ENCODE measurements at regions not wholly inside any gene's neighbourhood (a gene's known extent, or its start where the extent isn't known, plus 50 kb on each side); places are given as distances from the start of the nearest gene placed in this dataset.

DNA sequence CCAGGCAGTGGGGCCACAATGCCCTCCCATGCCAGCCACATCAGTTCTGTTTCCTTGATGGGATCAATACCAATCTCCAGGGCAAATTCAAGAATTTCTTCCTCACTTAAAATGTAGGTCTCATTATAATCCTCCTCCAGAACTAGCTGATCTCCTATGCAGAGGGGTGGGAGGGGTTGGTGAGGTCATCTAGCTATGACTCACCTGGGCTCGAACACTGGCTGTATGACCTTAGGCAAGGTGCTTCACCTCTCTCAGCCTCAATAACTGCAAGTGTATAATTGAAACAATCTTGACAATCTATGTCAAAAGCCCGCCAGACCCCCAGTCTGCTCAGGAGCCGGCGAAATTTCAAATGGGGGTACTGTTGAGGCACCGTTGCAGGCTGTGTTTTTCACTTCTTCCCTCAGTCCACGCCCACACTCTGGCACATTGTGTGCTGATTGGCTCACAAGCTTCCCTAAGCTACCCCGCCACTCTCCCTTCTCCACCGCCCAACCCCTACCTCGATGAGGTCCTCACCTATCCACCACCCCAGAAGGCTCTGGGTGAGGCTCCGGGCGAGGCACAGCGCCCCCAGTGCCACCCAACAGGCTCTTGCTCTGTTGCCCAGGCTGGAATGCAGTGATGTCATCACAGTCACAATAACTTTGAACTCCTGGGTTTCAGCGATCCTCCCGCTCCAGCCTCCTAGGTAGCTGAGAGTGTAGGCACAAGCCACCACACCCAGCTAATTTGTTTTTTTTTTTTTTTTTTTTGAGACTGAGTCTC is 70.5 kb downstream of the ZNF22 start:
- TF ChIP-seq, protein P1, sequence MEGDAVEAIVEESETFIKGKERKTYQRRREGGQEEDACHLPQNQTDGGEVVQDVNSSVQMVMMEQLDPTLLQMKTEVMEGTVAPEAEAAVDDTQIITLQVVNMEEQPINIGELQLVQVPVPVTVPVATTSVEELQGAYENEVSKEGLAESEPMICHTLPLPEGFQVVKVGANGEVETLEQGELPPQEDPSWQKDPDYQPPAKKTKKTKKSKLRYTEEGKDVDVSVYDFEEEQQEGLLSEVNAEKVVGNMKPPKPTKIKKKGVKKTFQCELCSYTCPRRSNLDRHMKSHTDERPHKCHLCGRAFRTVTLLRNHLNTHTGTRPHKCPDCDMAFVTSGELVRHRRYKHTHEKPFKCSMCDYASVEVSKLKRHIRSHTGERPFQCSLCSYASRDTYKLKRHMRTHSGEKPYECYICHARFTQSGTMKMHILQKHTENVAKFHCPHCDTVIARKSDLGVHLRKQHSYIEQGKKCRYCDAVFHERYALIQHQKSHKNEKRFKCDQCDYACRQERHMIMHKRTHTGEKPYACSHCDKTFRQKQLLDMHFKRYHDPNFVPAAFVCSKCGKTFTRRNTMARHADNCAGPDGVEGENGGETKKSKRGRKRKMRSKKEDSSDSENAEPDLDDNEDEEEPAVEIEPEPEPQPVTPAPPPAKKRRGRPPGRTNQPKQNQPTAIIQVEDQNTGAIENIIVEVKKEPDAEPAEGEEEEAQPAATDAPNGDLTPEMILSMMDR (IDR thresholded peaks at IDR 0.05; ENCODE audit: borderline replicate concordance, control extremely low read depth, extremely low read depth, insufficient read depth, missing control alignments), result no peak
- in situ Hi-C loops (cut with MboI; ENCODE audit: low sequenced_read_pairs, unreplicated experiment), result no loop called here
- DNase-seq (ENCODE audit: low spot score), result no peak

DNA sequence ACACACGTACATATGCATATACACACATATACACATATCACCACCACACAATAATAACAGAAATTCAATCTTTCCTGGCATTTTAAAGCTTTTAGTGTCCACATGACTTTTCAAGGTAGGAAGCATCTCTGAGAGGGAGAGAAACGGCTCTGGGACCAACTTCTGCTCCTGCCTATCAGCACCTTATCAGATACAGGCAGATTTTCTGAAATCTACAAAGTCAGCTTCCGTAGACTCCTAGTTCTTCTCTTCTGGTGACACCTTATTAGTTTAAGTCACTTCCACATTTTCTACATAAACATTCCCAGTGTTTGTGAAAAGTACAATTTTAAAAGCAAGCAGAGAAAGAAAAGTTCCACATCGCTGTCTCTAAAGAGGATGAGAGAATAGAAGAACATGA is 74.5 kb downstream of the ZNF22 start:
- no peak for DNase-seq (ENCODE audit: low spot score)
- TF ChIP-seq, protein P1 (IDR thresholded peaks at IDR 0.05; ENCODE audit: borderline replicate concordance, control extremely low read depth, extremely low read depth, insufficient read depth, missing control alignments), result no peak
- in situ Hi-C loops (cut with MboI; ENCODE audit: low sequenced_read_pairs, unreplicated experiment), result no loop called here

DNA sequence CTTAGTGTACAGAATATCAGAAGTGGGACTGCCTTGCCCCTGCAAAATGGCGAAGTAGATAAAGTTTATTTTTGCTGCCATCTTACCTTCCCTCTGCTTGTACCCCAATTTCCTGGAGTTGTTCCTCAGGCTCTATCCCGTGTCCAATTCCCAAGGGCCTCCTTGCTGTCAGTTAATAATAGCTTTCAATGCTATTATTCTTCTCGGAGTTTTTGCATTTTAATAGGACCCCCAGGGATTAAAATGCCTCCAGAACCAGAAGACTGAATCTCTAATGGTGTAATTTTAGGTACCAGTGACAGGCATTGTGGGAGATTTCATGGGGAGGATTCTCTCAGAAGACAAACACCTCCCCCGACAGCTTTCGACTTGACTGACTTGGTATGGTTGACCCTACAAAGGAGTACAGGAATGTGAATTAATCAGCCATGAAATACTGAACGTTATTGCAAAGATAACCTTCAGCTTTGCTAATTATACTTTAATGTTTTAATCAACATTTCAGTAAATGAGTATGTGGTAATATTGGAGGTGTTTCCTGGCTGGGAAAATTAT is 75.2 kb downstream of the ZNF22 start:
- in situ Hi-C loops (cut with MboI; ENCODE audit: low sequenced_read_pairs, unreplicated experiment), result no loop called here

DNA sequence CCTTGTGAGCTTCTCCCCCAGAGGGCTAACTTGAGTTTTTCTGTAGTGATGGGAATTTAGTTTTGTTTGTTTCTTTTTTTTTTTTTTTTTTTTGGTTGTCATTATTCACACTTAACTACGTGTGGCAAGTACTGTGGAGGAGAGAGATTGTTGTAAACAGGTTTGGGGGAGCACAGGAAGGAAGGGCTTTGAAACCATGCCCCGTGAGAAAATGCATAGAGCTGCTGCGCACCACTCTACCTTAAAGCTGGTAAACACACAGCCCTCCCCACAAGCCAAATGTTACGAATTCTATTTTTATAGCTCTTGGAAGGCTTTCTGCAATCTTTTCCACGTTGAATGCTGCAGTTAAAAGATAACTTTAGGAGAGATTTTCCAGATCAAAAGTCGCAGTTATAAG is 76.2 kb downstream of the ZNF22 start:
- in situ Hi-C loops (cut with MboI; ENCODE audit: low sequenced_read_pairs, unreplicated experiment), result no loop called here
- no peak for DNase-seq (ENCODE audit: low spot score)
- TF ChIP-seq, protein P1 (IDR thresholded peaks at IDR 0.05; ENCODE audit: borderline replicate concordance, control extremely low read depth, extremely low read depth, insufficient read depth, missing control alignments), result no peak

More for the DNA sequence above, 75.2 kb downstream of the ZNF22 start:
- DNase-seq (ENCODE audit: low spot score), result no peak
- TF ChIP-seq, protein P1 (IDR thresholded peaks at IDR 0.05; ENCODE audit: borderline replicate concordance, control extremely low read depth, extremely low read depth, insufficient read depth, missing control alignments), result no peak

DNA sequence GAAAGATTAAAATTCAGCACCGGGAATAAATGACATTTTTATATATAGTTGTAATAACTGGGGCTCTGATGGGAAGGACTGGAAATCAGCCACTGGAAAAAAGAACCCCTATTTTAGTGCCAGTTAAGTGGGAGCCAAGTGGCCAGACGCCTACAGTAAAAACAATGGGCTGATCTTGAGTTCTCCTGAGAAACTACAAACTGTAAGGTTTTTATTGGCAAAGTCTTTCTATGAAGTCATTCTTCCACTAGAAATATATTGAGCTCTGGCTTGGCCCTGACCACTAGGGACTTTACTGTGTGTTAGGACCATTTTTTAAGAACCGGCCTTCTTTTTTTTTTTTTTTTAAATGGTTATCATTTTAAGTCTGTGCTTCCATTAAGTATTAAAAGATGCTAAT is 79.6 kb downstream of the ZNF22 start:
- in situ Hi-C loops (cut with MboI; ENCODE audit: low sequenced_read_pairs, unreplicated experiment), result no loop called here
- DNase-seq (ENCODE audit: low spot score), result no peak

DNA sequence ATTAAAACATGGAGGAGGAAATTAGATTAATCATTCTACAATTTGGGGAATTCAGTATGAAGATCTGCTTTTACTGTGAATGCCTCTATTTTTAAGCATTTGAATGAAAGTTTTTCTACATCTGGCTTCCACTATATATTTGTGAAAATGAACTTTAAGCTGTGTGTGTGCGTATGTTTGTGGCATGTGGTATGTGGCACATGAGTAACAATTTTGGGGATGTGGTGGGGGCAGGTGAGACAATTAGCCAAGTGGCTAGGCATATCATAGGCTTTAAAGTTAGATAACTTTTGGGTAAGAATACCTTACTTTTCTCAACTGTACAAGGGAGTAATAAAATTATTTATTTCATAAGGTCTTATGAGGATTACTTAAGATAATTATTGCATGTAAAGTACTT is 81.5 kb downstream of the ZNF22 start:
- in situ Hi-C loops (cut with MboI; ENCODE audit: low sequenced_read_pairs, unreplicated experiment), result no loop called here
- DNase-seq (ENCODE audit: low spot score), result no peak
- TF ChIP-seq, protein P1 (IDR thresholded peaks at IDR 0.05; ENCODE audit: borderline replicate concordance, control extremely low read depth, extremely low read depth, insufficient read depth, missing control alignments), result no peak

More for the DNA sequence above, 79.6 kb downstream of the ZNF22 start:
- TF ChIP-seq, protein P1 (IDR thresholded peaks at IDR 0.05; ENCODE audit: borderline replicate concordance, control extremely low read depth, extremely low read depth, insufficient read depth, missing control alignments), result no peak
